Fibroblast of the aortic adventitia (primary cell): ENCODE measurements at regions not wholly inside any gene's neighbourhood (a gene's known extent, or its start where the extent isn't known, plus 50 kb on each side); places are given as distances from the start of the nearest gene placed in this dataset. TPM values are rescaled to one million over a fixed set of nuclear protein-coding genes. Genes with fewer than 3 reads are reported as not detected.
"Not testable (repeated sequence)": the region's sequence is repeated elsewhere in the genome, so short reads cannot be mapped to it uniquely, and the experiment has no call there.

Experiments
- DNase-seq: peaks from one replicate; pipeline ENCODE4 v3.0.0-alpha.2; 2010; ENCODE audit warnings: low read depth
- H3K4me3 ChIP-seq: 2 replicates; pipeline ENCODE4 v1.5.1; 2011; ENCODE audit warnings: low read depth, mild to moderate bottlenecking, control low read depth, low read length, moderate library complexity
- CTCF ChIP-seq: IDR thresholded peaks from 2 replicates; pipeline ENCODE4 v1.5.1; 2011; ENCODE audit warnings: mild to moderate bottlenecking, low read length, control low read depth, inconsistent platforms; ENCODE audit not compliant: insufficient read depth
- small RNA-seq: library from RNA; depleted of rRNA; stranded (forward); fragments of <200 nt; gene quantifications from one replicate; pipeline ENCODE3, GENCODE V24; 2012

- not testable (repeated sequence) for H3K4me3 ChIP-seq
Observed at GRCh38 chr12:48409938-48410337, 59.2 kb upstream of the ZNF641 start.

GRCh38 chr12:48413388-48413787 is 59.0 kb upstream of the ANP32D start:
- H3K4me3 ChIP-seq: no peak overlapping the region
- no peak for DNase-seq
- no peak for TF ChIP-seq CTCF

More at GRCh38 chr12:48409938-48410337, 59.2 kb upstream of the ZNF641 start:
- DNase-seq: not testable (repeated sequence)

- no peak overlapping the region for H3K4me3 ChIP-seq
- no peak for DNase-seq
- TF ChIP-seq CTCF: no peak
Observed at GRCh38 chr12:48414021-48414420, 58.3 kb upstream of the ANP32D start.

GRCh38 chr12:48419116-48419935 is 53.0 kb upstream of the ANP32D start:
- no peak for DNase-seq
- no peak for TF ChIP-seq CTCF
- no peak overlapping the region for H3K4me3 ChIP-seq

GRCh38 chr12:48420039-48420775 is 52.2 kb upstream of the ANP32D start:
- TF ChIP-seq CTCF: no peak
- no peak overlapping the region for H3K4me3 ChIP-seq
- DNase-seq: peak; percentile 27

GRCh38 chr12:48422060-48422459 is 50.3 kb upstream of the ANP32D start:
- no peak overlapping the region for H3K4me3 ChIP-seq
- TF ChIP-seq CTCF: no peak
- DNase-seq: peak; percentile 15

Small RNA genes lying in the stretch of these regions (small RNA-seq; reads per million reads assigned to genes)
- gene OR8S21P: not detected
